Brain microvascular endothelial cell (primary cell): ENCODE measurements at regions not wholly inside any gene's neighbourhood (a gene's known extent, or its start where the extent isn't known, plus 50 kb on each side); places are given as distances from the start of the nearest gene placed in this dataset.
"Not testable (repeated sequence)": the region's sequence is repeated elsewhere in the genome, so short reads cannot be mapped to it uniquely, and the experiment has no call there.

Source experiments
- DNase-seq: peaks from one replicate; pipeline ENCODE4 v3.0.0-alpha.2; 2020
- H3K27ac ChIP-seq: fragments of 250-450 bp; sonication (Bioruptor Pico); 2 replicates; pipeline ENCODE4 v1.5.1; 2020; ENCODE audit warnings: mild to moderate bottlenecking, moderate library complexity
- H3K27me3 ChIP-seq: fragments of 250-450 bp; sonication (Bioruptor Pico); replicated peaks from 2 replicates; pipeline ENCODE4 v1.5.1; 2020; ENCODE audit warnings: mild to moderate bottlenecking
- H3K36me3 ChIP-seq: fragments of 250-450 bp; sonication (Bioruptor Pico); replicated peaks from 2 replicates; pipeline ENCODE4 v1.5.1; 2020; ENCODE audit warnings: mild to moderate bottlenecking
- H3K4me3 ChIP-seq: 2 replicates; pipeline ENCODE4 v1.5.1; 2011; ENCODE audit warnings: low read depth, mild to moderate bottlenecking, control low read depth, low read length, moderate library complexity
- in situ Hi-C: cut with HindIII; loops from 2 replicates; pipeline ENCODE4 v1.10.0; 2017; ENCODE audit warnings: low sequenced_read_pairs, low pct_ligation_motif_present
- TF ChIP-seq, protein P1 (sequence below): IDR thresholded peaks from 2 replicates; pipeline ENCODE4 v1.5.1; 2011; ENCODE audit warnings: low read depth, mild to moderate bottlenecking, moderate library complexity, low read length, control low read depth, inconsistent platforms; ENCODE audit errors: missing control alignments

DNA sequence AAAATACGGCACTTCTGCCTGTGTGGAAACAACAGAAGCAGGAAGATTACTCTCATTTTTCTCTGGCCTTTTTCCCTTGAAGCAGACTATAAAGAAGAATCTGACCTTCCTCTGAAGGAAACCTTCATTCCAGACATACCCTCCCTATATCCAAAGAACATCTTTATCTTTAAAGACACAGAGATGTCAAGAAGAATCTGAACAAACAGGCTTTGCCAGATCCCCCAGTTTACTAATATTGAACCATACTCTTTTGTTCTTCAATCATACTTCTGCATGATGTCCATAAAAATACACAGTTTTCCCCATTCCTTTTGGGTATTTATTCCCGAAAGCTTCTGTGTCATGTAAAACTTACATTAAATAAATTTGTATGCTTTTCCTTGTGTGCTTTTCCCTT, 225.8 kb downstream of the MAT2B start:
- in situ Hi-C loops: no loop called here

DNA sequence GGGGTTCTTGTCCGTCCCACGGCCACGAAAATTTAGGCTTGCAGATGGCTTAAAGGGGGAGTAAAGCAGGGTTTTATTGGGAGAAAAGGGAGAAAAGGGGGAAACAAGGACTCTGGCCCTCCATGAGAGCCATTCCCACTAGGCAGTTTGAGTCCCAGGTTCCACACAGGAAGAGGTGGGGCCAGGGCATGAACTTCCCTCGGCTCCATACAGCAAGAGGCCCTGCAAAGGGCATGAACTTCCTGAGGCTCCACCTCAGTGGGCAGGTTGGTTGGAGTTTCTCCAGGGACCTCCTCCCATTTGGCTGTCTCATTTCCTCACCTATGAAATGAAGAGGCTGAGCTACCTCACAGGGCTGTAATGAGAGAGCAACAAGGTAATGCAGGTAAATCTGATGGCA, 229.7 kb downstream of the MAT2B start:
- TF ChIP-seq, protein P1, sequence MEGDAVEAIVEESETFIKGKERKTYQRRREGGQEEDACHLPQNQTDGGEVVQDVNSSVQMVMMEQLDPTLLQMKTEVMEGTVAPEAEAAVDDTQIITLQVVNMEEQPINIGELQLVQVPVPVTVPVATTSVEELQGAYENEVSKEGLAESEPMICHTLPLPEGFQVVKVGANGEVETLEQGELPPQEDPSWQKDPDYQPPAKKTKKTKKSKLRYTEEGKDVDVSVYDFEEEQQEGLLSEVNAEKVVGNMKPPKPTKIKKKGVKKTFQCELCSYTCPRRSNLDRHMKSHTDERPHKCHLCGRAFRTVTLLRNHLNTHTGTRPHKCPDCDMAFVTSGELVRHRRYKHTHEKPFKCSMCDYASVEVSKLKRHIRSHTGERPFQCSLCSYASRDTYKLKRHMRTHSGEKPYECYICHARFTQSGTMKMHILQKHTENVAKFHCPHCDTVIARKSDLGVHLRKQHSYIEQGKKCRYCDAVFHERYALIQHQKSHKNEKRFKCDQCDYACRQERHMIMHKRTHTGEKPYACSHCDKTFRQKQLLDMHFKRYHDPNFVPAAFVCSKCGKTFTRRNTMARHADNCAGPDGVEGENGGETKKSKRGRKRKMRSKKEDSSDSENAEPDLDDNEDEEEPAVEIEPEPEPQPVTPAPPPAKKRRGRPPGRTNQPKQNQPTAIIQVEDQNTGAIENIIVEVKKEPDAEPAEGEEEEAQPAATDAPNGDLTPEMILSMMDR: no peak
- in situ Hi-C loops: no loop called here
- Histone ChIP-seq H3K27ac (no peak overlapping the region), H3K4me3 (no peak overlapping the region), H3K36me3 (no peaks in the 10 kb centered on the region), H3K27me3 (no peaks in the 10 kb centered on the region)
- DNase-seq: no peak

More for the DNA sequence above, 225.8 kb downstream of the MAT2B start:
- H3K36me3 ChIP-seq: no peaks in the 10 kb centered on the region
- no peak for DNase-seq
- TF ChIP-seq, protein P1: no peak
- H3K4me3 ChIP-seq: no peak overlapping the region
- H3K27ac ChIP-seq: no peak overlapping the region
- no peaks in the 10 kb centered on the region for H3K27me3 ChIP-seq

DNA sequence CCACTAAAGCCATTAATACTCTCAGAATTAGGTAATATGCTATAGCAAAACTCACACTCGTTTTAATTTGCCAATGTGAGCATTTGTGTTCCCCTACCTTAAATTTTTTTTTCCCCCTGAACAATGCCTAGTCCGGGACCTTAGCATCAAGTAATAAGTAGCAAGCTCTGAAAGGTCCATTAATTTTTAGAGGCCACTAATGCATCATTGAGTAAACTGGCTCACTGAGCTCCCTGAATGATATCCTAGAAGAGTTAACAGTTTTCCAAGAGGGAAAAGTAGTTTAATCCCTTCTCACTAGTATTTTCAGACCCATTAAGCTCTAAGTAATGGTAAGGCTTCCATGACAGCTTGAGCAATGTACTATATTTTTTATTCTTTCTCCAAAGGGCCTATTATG, 242.2 kb downstream of the MAT2B start:
- in situ Hi-C loops: no loop called here
- no peaks in the 10 kb centered on the region for H3K27me3 ChIP-seq
- TF ChIP-seq, protein P1: no peak
- H3K4me3 ChIP-seq: no peak overlapping the region
- H3K36me3 ChIP-seq: no peaks in the 10 kb centered on the region
- DNase-seq: no peak
- no peak overlapping the region for H3K27ac ChIP-seq

DNA sequence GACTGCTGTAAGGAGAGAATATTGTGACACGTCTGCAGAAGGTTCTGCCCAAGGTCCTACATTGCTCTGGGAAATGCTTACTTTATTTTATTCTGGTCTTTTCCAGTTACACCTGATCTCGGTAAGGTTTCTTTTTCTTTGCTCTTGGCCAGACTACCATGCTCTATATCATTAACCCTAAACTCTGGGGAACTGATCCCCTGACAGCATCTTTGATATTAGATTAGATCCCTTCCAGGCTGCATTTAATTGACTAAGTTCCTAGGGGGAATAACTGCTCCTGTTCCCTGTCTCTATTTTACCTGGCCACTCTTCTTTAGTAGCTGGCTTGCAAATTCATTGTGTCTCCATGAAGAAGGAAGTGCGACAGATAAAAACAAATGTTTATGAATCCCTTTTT, 243.5 kb downstream of the MAT2B start:
- no peaks in the 10 kb centered on the region for H3K36me3 ChIP-seq
- in situ Hi-C loops: no loop called here
- no peak overlapping the region for H3K27ac ChIP-seq
- no peak overlapping the region for H3K4me3 ChIP-seq
- no peak for DNase-seq
- H3K27me3 ChIP-seq: no peaks in the 10 kb centered on the region
- TF ChIP-seq, protein P1: no peak

DNA sequence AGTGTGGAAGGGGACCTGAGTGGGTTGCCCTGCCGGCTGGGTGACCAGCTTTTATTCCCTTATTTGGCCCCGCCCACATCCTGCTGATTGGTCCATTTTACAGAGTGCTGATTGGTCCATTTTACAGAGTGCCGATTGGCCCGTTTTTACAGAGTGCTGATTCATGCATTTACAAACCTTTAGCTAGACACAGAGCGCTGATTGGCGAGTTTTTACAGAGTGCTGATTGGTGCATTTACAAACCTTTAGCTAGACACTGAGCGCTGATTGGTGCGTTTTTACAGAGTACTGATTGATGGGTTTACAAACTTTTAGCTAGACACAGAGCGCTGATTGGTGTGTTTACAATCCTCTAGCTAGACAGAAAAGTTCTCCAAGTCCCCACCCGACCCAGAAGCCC, 245.0 kb downstream of the MAT2B start:
- DNase-seq, in situ Hi-C loops, H3K4me3 ChIP-seq, H3K36me3 ChIP-seq, H3K27me3 ChIP-seq, H3K27ac ChIP-seq: not testable (repeated sequence)

DNA sequence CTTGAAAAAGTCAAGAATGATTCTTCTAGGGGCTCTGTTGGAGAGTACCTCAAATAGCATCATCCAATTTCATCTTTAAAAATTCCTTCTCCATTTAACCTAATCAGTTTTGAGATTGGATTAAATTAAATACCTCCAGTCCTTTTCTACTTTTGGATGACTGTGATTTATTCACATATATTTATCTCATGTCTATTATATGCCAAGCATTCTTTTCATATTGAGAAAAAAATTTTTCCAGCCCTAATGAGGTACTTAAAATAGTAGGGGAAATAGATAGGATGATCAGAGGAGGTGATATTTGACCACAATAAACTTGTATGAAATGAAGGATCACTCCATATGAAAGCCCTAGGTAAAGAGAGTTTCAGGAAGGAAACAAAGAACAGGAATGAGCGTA, 250.1 kb downstream of the MAT2B start:
- no peak overlapping the region for H3K4me3 ChIP-seq
- no peaks in the 10 kb centered on the region for H3K36me3 ChIP-seq
- in situ Hi-C loops: no loop called here
- no peak for DNase-seq
- no peak overlapping the region for H3K27ac ChIP-seq
- H3K27me3 ChIP-seq: no peaks in the 10 kb centered on the region
- TF ChIP-seq, protein P1: no peak
